Fibroblast of mammary gland (primary cell): ENCODE measurements at regions not wholly inside any gene's neighbourhood (a gene's known extent, or its start where the extent isn't known, plus 50 kb on each side); places are given as distances from the start of the nearest gene placed in this dataset.

ENCODE experiments used
- DNase-seq: peaks from one replicate; pipeline ENCODE4 v3.0.0-alpha.2; 2010; ENCODE audit warnings: low read depth
- H3K4me3 ChIP-seq: 2 replicates; pipeline ENCODE4 v1.5.1; 2011; ENCODE audit warnings: low read depth, mild to moderate bottlenecking, low read length, moderate library complexity; ENCODE audit not compliant: control insufficient read depth
- CTCF ChIP-seq: conservative IDR thresholded peaks from 2 replicates; pipeline ENCODE4 v1.5.1; 2011; ENCODE audit warnings: low read depth, low read length, inconsistent platforms; ENCODE audit not compliant: control insufficient read depth, insufficient read depth

GRCh38 chr10:71090330-71090729, 122.0 kb upstream of the UNC5B start:
- no peak for DNase-seq
- TF ChIP-seq CTCF: no peak
- no peak overlapping the region for H3K4me3 ChIP-seq

DNA sequence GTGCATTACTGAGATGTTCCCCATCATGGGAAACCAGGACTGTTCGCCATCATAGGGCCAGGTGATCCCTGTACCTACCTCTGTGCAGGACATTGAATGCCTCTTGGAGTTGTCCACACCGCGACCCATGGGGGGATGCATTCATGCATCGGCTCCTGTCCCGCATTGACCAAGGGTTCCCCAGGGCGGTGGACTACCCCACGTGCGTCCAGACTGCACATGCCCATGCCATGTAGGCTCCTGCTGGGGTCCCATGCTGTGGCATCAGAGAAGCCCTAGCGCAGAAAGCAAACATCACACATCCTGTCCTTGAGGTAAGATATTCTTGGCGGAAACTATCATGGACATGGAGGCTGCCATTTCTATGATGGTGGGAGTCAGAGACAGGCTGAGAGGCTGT, 121.6 kb upstream of the UNC5B start:
- TF ChIP-seq CTCF: no peak
- no peak overlapping the region for H3K4me3 ChIP-seq
- DNase-seq: no peak

DNA sequence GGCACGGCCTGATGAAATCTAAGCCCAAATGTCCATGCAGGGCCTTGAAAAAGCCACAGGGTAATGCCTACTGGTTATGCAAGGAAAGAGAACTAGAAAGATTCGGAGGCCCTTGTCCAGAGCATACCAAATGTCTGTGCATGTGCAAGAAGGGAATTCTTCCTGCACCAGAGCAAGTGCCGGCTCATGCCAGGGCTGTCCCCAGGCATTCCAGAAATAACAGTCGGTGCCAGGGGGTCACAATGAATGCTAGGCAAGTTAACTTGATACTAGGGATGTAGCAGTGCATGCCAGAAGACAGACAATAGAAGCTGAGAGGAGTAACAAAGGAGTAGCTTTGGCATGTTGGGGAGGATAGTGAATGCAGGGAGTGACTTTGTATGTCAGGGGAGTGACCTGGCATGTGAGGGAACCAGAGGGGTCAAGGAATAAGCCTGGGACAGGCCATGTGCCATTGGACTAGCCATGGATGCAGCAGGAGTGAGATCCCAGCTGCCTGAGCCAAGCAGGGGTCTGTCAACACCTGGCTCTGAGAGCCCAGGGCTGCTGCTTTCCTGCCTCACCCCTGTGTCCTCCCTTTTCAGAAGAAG, 119.5 kb upstream of the UNC5B start:
- DNase-seq: no peak
- H3K4me3 ChIP-seq: no peak overlapping the region
- no peak for TF ChIP-seq CTCF

- DNase-seq: no peak
- no peak for TF ChIP-seq CTCF
- H3K4me3 ChIP-seq: no peak overlapping the region
Measured at GRCh38 chr10:71093531-71093930, 118.8 kb upstream of the UNC5B start.

GRCh38 chr10:71094712-71095390, 117.5 kb upstream of the UNC5B start:
- no peak overlapping the region for H3K4me3 ChIP-seq
- no peak for TF ChIP-seq CTCF
- no peak for DNase-seq

- no peak for TF ChIP-seq CTCF
- no peak for DNase-seq
- H3K4me3 ChIP-seq: no peak overlapping the region
Measured at GRCh38 chr10:71099731-71100361, 112.5 kb upstream of the UNC5B start.
